K562 (cell line): ENCODE measurements at regions not wholly inside any gene's neighbourhood (a gene's known extent, or its start where the extent isn't known, plus 50 kb on each side); places are given as distances from the start of the nearest gene placed in this dataset.

ENCODE experiments used
- MYC ChIP-seq, 2 experiments: fragments of 250-450 bp in 1 of 2; sonication (Bioruptor Pico) in 1 of 2; IDR thresholded peaks; 2 replicates each; pipeline versions ENCODE4 v1.5.1 to v1.6.1; 2012 to 2021; ENCODE audit warnings: low read depth in 2 of 2, borderline replicate concordance in 1 of 2, improper control_type of control experiment in 1 of 2, low read length in 1 of 2, mild to moderate bottlenecking in 1 of 2, moderate library complexity in 1 of 2
- SMAD1 ChIP-seq: fragments of 150-350 bp; IDR thresholded peaks from 2 replicates; pipeline ENCODE4 v1.6.1; 2014; ENCODE audit warnings: low read length, low read depth; ENCODE audit not compliant: partially characterized antibody
- ZNF140 ChIP-seq: fragments of 250-450 bp; sonication (Bioruptor Pico); IDR thresholded peaks from 2 replicates; pipeline ENCODE4 v1.8.0; 2021; ENCODE audit warnings: moderate library complexity, mild to moderate bottlenecking, inconsistent platforms

- TF ChIP-seq SMAD1, result no peak
- TF ChIP-seq ZNF140 (CRISPR knock-in tag), result no peak
- TF ChIP-seq MYC (IDR thresholded peaks at IDR 0.05; ENCODE audit: low read depth, low read length), result no peak
- TF ChIP-seq MYC (CRISPR knock-in tag; IDR thresholded peaks at IDR 0.05; ENCODE audit: borderline replicate concordance, low read depth), result no peak
Measured at GRCh38 chr7:148505645-148506375, 84.8 kb upstream of the C7orf33 start.
